HL-60 (cell line): ENCODE measurements at regions not wholly inside any gene's neighbourhood (a gene's known extent, or its start where the extent isn't known, plus 50 kb on each side); places are given as distances from the start of the nearest gene placed in this dataset.

Source experiments
- DNase-seq, 2 experiments: peaks; one replicate each; pipeline ENCODE4 v3.0.0-alpha.2; 2010 to 2020; ENCODE audit warnings: low read depth in 1 of 2, low spot score in 1 of 2
- H3K27ac ChIP-seq: fragments of 250-450 bp; sonication (Bioruptor Pico); replicated peaks from 2 replicates; pipeline ENCODE4 v1.5.1; 2020; ENCODE audit warnings: mild to moderate bottlenecking, moderate library complexity
- H3K27me3 ChIP-seq: fragments of 250-450 bp; sonication (Bioruptor Pico); 2 replicates; pipeline ENCODE4 v1.5.1; 2021; ENCODE audit warnings: mild to moderate bottlenecking, moderate library complexity; ENCODE audit not compliant: insufficient read depth, poor library complexity, severe bottlenecking
- H3K4me3 ChIP-seq: replicated peaks from 2 replicates; pipeline ENCODE4 v1.5.1; 2011; ENCODE audit warnings: mild to moderate bottlenecking, control low read depth, low read length; ENCODE audit not compliant: insufficient read depth
- CTCF ChIP-seq: IDR thresholded peaks from one replicate; pipeline ENCODE4 v1.5.1; 2011; ENCODE audit warnings: low read length, control low read depth, inconsistent platforms; ENCODE audit not compliant: insufficient read depth
- GABPA ChIP-seq: IDR thresholded peaks from 2 replicates; pipeline ENCODE4 v1.6.1; 2012; ENCODE audit warnings: low read depth
- POLR2AphosphoS5 ChIP-seq: IDR thresholded peaks from 2 replicates; pipeline ENCODE4 v1.6.1; 2012; ENCODE audit warnings: low read depth
- SPI1 ChIP-seq: IDR thresholded peaks from 2 replicates; pipeline ENCODE4 v1.6.1; 2012; ENCODE audit warnings: low read depth, mild to moderate bottlenecking, borderline replicate concordance
- TF ChIP-seq, protein P1 (sequence below): IDR thresholded peaks from 2 replicates; pipeline ENCODE4 v1.6.1; 2012; ENCODE audit warnings: low read depth; ENCODE audit not compliant: insufficient replicate concordance

- TF ChIP-seq SPI1 (no peak), GABPA (no peak), CTCF (no peak), POLR2AphosphoS5 (no peak)
- TF ChIP-seq, protein P1, sequence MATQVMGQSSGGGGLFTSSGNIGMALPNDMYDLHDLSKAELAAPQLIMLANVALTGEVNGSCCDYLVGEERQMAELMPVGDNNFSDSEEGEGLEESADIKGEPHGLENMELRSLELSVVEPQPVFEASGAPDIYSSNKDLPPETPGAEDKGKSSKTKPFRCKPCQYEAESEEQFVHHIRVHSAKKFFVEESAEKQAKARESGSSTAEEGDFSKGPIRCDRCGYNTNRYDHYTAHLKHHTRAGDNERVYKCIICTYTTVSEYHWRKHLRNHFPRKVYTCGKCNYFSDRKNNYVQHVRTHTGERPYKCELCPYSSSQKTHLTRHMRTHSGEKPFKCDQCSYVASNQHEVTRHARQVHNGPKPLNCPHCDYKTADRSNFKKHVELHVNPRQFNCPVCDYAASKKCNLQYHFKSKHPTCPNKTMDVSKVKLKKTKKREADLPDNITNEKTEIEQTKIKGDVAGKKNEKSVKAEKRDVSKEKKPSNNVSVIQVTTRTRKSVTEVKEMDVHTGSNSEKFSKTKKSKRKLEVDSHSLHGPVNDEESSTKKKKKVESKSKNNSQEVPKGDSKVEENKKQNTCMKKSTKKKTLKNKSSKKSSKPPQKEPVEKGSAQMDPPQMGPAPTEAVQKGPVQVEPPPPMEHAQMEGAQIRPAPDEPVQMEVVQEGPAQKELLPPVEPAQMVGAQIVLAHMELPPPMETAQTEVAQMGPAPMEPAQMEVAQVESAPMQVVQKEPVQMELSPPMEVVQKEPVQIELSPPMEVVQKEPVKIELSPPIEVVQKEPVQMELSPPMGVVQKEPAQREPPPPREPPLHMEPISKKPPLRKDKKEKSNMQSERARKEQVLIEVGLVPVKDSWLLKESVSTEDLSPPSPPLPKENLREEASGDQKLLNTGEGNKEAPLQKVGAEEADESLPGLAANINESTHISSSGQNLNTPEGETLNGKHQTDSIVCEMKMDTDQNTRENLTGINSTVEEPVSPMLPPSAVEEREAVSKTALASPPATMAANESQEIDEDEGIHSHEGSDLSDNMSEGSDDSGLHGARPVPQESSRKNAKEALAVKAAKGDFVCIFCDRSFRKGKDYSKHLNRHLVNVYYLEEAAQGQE = no peak
- H3K27ac ChIP-seq = no peak overlapping the region
- no peaks in the 10 kb centered on the region for H3K27me3 ChIP-seq
- H3K4me3 ChIP-seq = no peak overlapping the region
- DNase-seq = no peak
Observed at GRCh38 chr9:104286799-104287198, 192.7 kb downstream of the SMC2 start.

DNA sequence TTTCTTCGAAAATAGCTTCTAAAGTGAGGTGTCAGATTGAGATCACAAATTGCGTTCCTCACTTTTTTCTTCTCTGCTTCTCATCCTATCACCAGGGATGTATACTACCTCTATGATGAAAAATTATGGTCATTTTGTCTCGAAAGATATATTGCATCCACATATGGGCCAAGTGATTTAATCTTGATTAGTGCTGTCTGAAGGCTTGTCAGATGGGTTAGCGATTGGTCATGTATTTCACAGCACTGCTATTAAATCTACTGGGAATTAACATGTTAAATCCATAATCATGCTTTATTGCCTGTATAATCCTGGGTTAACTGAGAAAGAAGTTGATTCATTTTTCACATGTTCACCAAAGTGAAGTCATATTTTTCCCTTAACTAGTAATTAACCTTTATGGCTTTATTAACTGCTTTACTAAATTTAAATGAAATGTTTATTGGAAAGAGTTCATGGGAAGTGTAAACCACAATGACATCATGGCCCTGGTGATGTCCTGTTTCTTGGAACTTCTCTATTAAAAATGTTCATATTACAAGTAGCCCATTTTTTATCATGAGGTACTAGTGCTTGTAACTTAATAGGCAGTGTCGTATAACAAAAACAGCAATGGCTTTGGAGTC lies 193.3 kb downstream of the SMC2 start:
- TF ChIP-seq POLR2AphosphoS5 (no peak), SPI1 (no peak), CTCF (no peak), GABPA (no peak)
- TF ChIP-seq, protein P1 = no peak
- Histone ChIP-seq H3K27me3 (no peaks in the 10 kb centered on the region), H3K4me3 (no peak overlapping the region), H3K27ac (no peak overlapping the region)
- no peak for DNase-seq

DNA sequence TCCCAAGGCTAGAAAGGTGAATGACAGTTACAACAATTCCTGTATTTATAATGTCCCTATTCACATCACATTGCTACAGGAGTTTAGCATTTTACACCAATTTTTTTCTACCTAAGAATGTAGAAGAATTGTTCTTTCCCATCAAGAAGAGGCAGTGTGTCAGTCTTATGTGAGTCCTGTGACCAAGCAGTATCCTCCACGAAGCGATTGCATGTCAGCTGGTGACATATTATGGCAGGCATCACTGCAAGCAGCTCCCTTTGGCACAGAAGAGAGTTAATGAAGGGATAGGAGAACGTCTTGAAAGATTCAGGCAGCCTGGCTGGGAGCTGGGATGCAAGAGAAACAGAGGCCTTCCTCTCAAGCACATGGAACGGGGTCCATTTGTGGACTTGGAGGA lies 199.8 kb downstream of the SMC2 start:
- no peak overlapping the region for H3K27ac ChIP-seq
- H3K27me3 ChIP-seq = no peaks in the 10 kb centered on the region
- H3K4me3 ChIP-seq = no peak overlapping the region
- no peak for DNase-seq
- no peak for TF ChIP-seq CTCF
- TF ChIP-seq, protein P1 = no peak
- TF ChIP-seq GABPA = no peak
- no peak for TF ChIP-seq SPI1
